Activated CD8-positive, alpha-beta memory T cell treated with anti-CD3 and anti-CD28 coated beads for 36 hours (primary cell): ENCODE measurements at regions not wholly inside any gene's neighbourhood (a gene's known extent, or its start where the extent isn't known, plus 50 kb on each side); places are given as distances from the start of the nearest gene placed in this dataset.

Experiments
- CTCF ChIA-PET: fragments of 350-600 bp; sonication (Branson Sonifier 250); formaldehyde crosslinking; loops from one replicate; lab custom pipeline; 2021; ENCODE audit warnings: antibody characterized with exemption; lab: Charles Lee
- POLR2A ChIA-PET: fragments of 350-600 bp; sonication (Branson Sonifier 250); formaldehyde crosslinking; loops from one replicate; lab custom pipeline; 2021; ENCODE audit warnings: antibody characterized with exemption; lab: Charles Lee

- POLR2A ChIA-PET, result no interaction called here
- CTCF ChIA-PET, result no interaction called here
Measured at GRCh38 chr18:51614967-51615571, 417.6 kb upstream of the MEX3C start.

GRCh38 chr18:51617167-51617566, 419.7 kb upstream of the MEX3C start:
- ChIA-PET POLR2A (no interaction called here), CTCF (interaction anchor here (0.6 kb wide), 1 partner anchor 11 kb away, joined by 4 read pairs; no protein-coding TSS in a partner anchor)

- POLR2A ChIA-PET, result no interaction called here
- CTCF ChIA-PET, result interaction anchor here (0.6 kb wide), 1 partner anchor 10 kb away, joined by 4 read pairs; no protein-coding TSS in a partner anchor
Measured at GRCh38 chr18:51617572-51618260, 420.2 kb upstream of the MEX3C start.

GRCh38 chr18:51619283-51619682, 421.8 kb upstream of the MEX3C start:
- ChIA-PET CTCF (no interaction called here), POLR2A (no interaction called here)

- POLR2A ChIA-PET, result no interaction called here
- CTCF ChIA-PET, result no interaction called here
Measured at GRCh38 chr18:51621113-51621863, 423.8 kb upstream of the MEX3C start.

- CTCF ChIA-PET, result no interaction called here
- POLR2A ChIA-PET, result no interaction called here
Measured at GRCh38 chr18:51621864-51622160, 424.3 kb upstream of the MEX3C start.

GRCh38 chr18:51622702-51623101, 425.2 kb upstream of the MEX3C start:
- ChIA-PET CTCF (no interaction called here), POLR2A (no interaction called here)

GRCh38 chr18:51623653-51624052, 426.2 kb upstream of the MEX3C start:
- POLR2A ChIA-PET, result no interaction called here
- CTCF ChIA-PET, result no interaction called here

- POLR2A ChIA-PET, result no interaction called here
- CTCF ChIA-PET, result no interaction called here
Measured at GRCh38 chr18:51630706-51631105, 433.2 kb upstream of the MEX3C start.

GRCh38 chr18:51637881-51638280, 440.4 kb upstream of the MEX3C start:
- CTCF ChIA-PET, result no interaction called here
- POLR2A ChIA-PET, result no interaction called here

- ChIA-PET CTCF (no interaction called here), POLR2A (no interaction called here)
Measured at GRCh38 chr18:51639541-51639940, 442.1 kb upstream of the MEX3C start.

GRCh38 chr18:51643483-51643882, 446.0 kb upstream of the MEX3C start:
- ChIA-PET POLR2A (no interaction called here), CTCF (no interaction called here)

GRCh38 chr18:51645607-51646006, 448.1 kb upstream of the MEX3C start:
- ChIA-PET CTCF (no interaction called here), POLR2A (no interaction called here)

GRCh38 chr18:51647346-51647745, 449.9 kb upstream of the MEX3C start:
- CTCF ChIA-PET, result no interaction called here
- POLR2A ChIA-PET, result no interaction called here

GRCh38 chr18:51647942-51648341, 450.5 kb upstream of the MEX3C start:
- ChIA-PET CTCF (no interaction called here), POLR2A (interaction anchor here (0.6 kb wide), 1 partner anchor 19 kb away, joined by 4 read pairs; no protein-coding TSS in a partner anchor)

GRCh38 chr18:51649796-51650195, 452.3 kb upstream of the MEX3C start:
- CTCF ChIA-PET, result no interaction called here
- POLR2A ChIA-PET, result no interaction called here

- POLR2A ChIA-PET, result no interaction called here
Measured at GRCh38 chr18:51651761-51652160, 454.3 kb upstream of the MEX3C start.

GRCh38 chr18:51653507-51654213, 456.2 kb upstream of the MEX3C start:
- POLR2A ChIA-PET, result no interaction called here
- CTCF ChIA-PET, result no interaction called here

More at GRCh38 chr18:51651761-51652160, 454.3 kb upstream of the MEX3C start:
- CTCF ChIA-PET, result no interaction called here

- CTCF ChIA-PET, result no interaction called here
Measured at GRCh38 chr18:51654488-51655326, 457.2 kb upstream of the MEX3C start.

More at GRCh38 chr18:51654488-51655326, 457.2 kb upstream of the MEX3C start:
- POLR2A ChIA-PET, result no interaction called here
